A549 (cell line): ENCODE measurements at regions not wholly inside any gene's neighbourhood (a gene's known extent, or its start where the extent isn't known, plus 50 kb on each side); places are given as distances from the start of the nearest gene placed in this dataset.

Experiments
- ATAC-seq, 2 experiments: fragments of 200-7000 bp in 1 of 2; fragments of >200 bp in 1 of 2; cut with Nextera tagmentation in 1 of 2; cut with Tn5 transposase in 1 of 2; 3 replicates each; pipeline versions ENCODE4 v1.8.0 to v1.9.1; 2018 to 2020; ENCODE audit warnings: mild to moderate bottlenecking in 1 of 2, moderate library complexity in 1 of 2
- CTCF ChIA-PET: fragments of 300-600 bp; sonication (Branson Sonifier 250); formaldehyde crosslinking; extraction: SDS; loops from one replicate; lab custom pipeline; 2021; ENCODE audit warnings: antibody characterized with exemption, inconsistent platforms; lab: Yijun Ruan, JAX
- POLR2A ChIA-PET: fragments of 350-600 bp; formaldehyde crosslinking; extraction: SDS; loops from one replicate; lab custom pipeline; 2021; ENCODE audit warnings: antibody characterized with exemption, inconsistent platforms; lab: Yijun Ruan, JAX
- DNase-seq, 2 experiments: peaks; one replicate each; pipeline versions ENCODE4 v3.0.0 to v3.0.0-alpha.2; 2011 to 2016; ENCODE audit warnings: low read depth in 1 of 2, low spot score in 1 of 2
- FAIRE-seq: peaks from 2 replicates; lab custom pipeline; 2011; peaks lifted over from hg19 to GRCh38; lab: Jason Lieb, UNC
- H3K27ac ChIP-seq, 2 experiments: fragments of >200 bp; sonication (Bioruptor Twin); formaldehyde crosslinking; 3 replicates each; pipeline ENCODE4 v1.5.1; 2016 to 2017
- H3K4me1 ChIP-seq: fragments of >200 bp; sonication (Bioruptor Twin); formaldehyde crosslinking; 3 replicates; pipeline ENCODE4 v1.6.1; 2016
- H3K4me2 ChIP-seq: fragments of >200 bp; sonication (Bioruptor Twin); formaldehyde crosslinking; 3 replicates; pipeline ENCODE4 v1.6.1; 2016
- H3K4me3 ChIP-seq: fragments of >200 bp; sonication (Bioruptor Twin); formaldehyde crosslinking; 3 replicates; pipeline ENCODE4 v1.5.1; 2016
- H3K9me3 ChIP-seq: fragments of >200 bp; sonication (Bioruptor Twin); formaldehyde crosslinking; 3 replicates; pipeline ENCODE4 v1.6.1; 2016
- BHLHE40 ChIP-seq: IDR thresholded peaks from 2 replicates; pipeline ENCODE4 v1.6.1; 2012; ENCODE audit warnings: low read depth, low read length, inconsistent platforms
- CBX2 ChIP-seq: fragments of 200-600 bp; sonication (generic); IDR thresholded peaks from 2 replicates; pipeline ENCODE4 v1.6.1; 2016; ENCODE audit warnings: low read depth, mild to moderate bottlenecking, borderline replicate concordance
- CBX8 ChIP-seq: fragments of 200-600 bp; sonication (generic); IDR thresholded peaks from 2 replicates; pipeline ENCODE4 v1.6.1; 2016
- E2F6 ChIP-seq: IDR thresholded peaks from 2 replicates; pipeline ENCODE4 v1.6.1; 2012; ENCODE audit warnings: low read depth, borderline replicate concordance
- EHF ChIP-seq: fragments of 250-450 bp; sonication (Bioruptor Pico); IDR thresholded peaks from 2 replicates; pipeline ENCODE4 v1.5.0; 2020; ENCODE audit warnings: mild to moderate bottlenecking
- FOXS1 ChIP-seq: fragments of 250-450 bp; sonication (Bioruptor Pico); IDR thresholded peaks from 2 replicates; pipeline ENCODE4 v1.5.0; 2020; ENCODE audit warnings: mild to moderate bottlenecking, moderate library complexity
- GATA3 ChIP-seq: IDR thresholded peaks from 2 replicates; pipeline ENCODE4 v1.6.1; 2012; ENCODE audit warnings: borderline replicate concordance
- HDAC2 ChIP-seq: fragments of 200-600 bp; sonication (generic); IDR thresholded peaks from 2 replicates; pipeline ENCODE4 v1.6.1; 2016
- HEYL ChIP-seq: fragments of 250-450 bp; sonication (Bioruptor Pico); IDR thresholded peaks from 2 replicates; pipeline ENCODE4 v1.8.0; 2021; ENCODE audit warnings: mild to moderate bottlenecking, moderate library complexity
- HOXB5 ChIP-seq: fragments of 250-450 bp; sonication (Bioruptor Pico); IDR thresholded peaks from 2 replicates; pipeline ENCODE4 v1.5.0; 2020; ENCODE audit warnings: mild to moderate bottlenecking, moderate library complexity
- JUNB ChIP-seq: fragments of >200 bp; sonication (Bioruptor Twin); formaldehyde crosslinking; IDR thresholded peaks from 2 replicates; pipeline ENCODE4 v1.6.1; 2016
- KDM5A ChIP-seq: fragments of 200-600 bp; sonication (generic); IDR thresholded peaks from 2 replicates; pipeline ENCODE4 v1.6.1; 2016; ENCODE audit warnings: antibody characterized with exemption, mild to moderate bottlenecking
- NPAS2 ChIP-seq: fragments of 250-450 bp; sonication (Bioruptor Pico); IDR thresholded peaks from 2 replicates; pipeline ENCODE4 v1.8.0; 2022; ENCODE audit warnings: mild to moderate bottlenecking, moderate library complexity, borderline replicate concordance
- NR3C1 ChIP-seq: fragments of >200 bp; sonication (Bioruptor Twin); formaldehyde crosslinking; IDR thresholded peaks from 3 replicates; pipeline ENCODE4 v1.6.1; 2017
- POLR2AphosphoS2 ChIP-seq: conservative IDR thresholded peaks from 2 replicates; pipeline ENCODE4 v1.6.1; 2012; ENCODE audit warnings: low read length, improper control_type of control experiment, inconsistent platforms
- SMC3 ChIP-seq: fragments of >200 bp; sonication (Bioruptor Twin); formaldehyde crosslinking; IDR thresholded peaks from 3 replicates; pipeline ENCODE4 v1.6.1; 2018; ENCODE audit warnings: inconsistent platforms
- TP53 ChIP-seq: fragments of 250-450 bp; sonication (Bioruptor Pico); IDR thresholded peaks from 2 replicates; pipeline ENCODE4 v1.5.0; 2021; ENCODE audit warnings: mild to moderate bottlenecking, moderate library complexity
- ZC3H11A ChIP-seq: fragments of 450-650 bp; IDR thresholded peaks from 2 replicates; pipeline ENCODE4 v1.6.1; 2014; ENCODE audit warnings: antibody characterized with exemption, mild to moderate bottlenecking
- ZNF302 ChIP-seq: fragments of 250-450 bp; sonication (Bioruptor Pico); IDR thresholded peaks from 2 replicates; pipeline ENCODE4 v1.9.0; 2021; ENCODE audit warnings: inconsistent platforms, mild to moderate bottlenecking, moderate library complexity
- WGBS: methylation state at CpG from one replicate; pipeline ENCODE4 v1.1.6; 2017; ENCODE audit errors: missing lambda C conversion rate; 5-methylcytosine and 5-hydroxymethylcytosine counted together
- TF ChIP-seq, protein P1 (sequence below): fragments of 450-650 bp; IDR thresholded peaks from 2 replicates; pipeline ENCODE4 v1.6.1; 2014; ENCODE audit warnings: antibody characterized with exemption
- TF ChIP-seq, protein P2 (sequence below): fragments of >200 bp; sonication (Bioruptor Twin); formaldehyde crosslinking; IDR thresholded peaks from 3 replicates; pipeline ENCODE4 v1.6.1; 2016
- TF ChIP-seq, protein P3 (sequence below): fragments of 250-450 bp; sonication (Bioruptor Pico); IDR thresholded peaks from 2 replicates; pipeline ENCODE4 v1.5.0; 2020; ENCODE audit warnings: low read depth, mild to moderate bottlenecking, moderate library complexity

DNA sequence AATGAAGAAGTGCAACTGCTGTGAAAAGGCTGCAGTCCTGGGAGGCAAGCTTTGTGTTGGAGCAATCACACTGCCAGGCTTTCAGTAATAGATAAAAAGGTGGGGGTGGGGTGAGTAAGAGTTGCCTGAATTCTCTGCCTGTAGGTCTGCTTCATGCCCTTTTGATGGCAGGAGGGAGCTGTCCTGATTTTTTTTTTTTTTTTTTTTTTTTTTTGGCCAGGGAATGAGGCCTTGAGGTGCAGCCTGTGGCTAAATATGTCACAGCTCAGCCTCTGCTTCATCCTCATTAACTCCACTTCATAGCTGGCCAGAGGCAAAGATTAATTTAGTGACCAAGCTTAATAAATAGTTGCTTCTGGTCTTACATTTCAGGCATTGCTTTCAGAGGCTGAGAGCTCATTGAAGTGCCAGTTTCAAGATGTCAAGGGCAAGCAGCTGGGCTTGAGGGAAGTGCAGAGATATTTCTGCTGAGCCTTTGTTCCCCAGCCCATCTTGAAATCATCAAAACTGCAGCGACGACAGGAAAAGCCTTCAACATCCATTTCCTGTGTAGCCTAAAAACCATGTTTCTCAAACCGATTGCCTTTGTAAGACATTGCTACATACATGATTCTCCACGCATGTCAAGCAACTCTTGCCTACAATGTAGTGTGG, 134.7 kb downstream of the MACIR start (continued):
- no peak for TF ChIP-seq EHF (CRISPR knock-in tag)
- TF ChIP-seq, protein P1, sequence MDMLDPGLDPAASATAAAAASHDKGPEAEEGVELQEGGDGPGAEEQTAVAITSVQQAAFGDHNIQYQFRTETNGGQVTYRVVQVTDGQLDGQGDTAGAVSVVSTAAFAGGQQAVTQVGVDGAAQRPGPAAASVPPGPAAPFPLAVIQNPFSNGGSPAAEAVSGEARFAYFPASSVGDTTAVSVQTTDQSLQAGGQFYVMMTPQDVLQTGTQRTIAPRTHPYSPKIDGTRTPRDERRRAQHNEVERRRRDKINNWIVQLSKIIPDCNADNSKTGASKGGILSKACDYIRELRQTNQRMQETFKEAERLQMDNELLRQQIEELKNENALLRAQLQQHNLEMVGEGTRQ: no peak

DNA sequence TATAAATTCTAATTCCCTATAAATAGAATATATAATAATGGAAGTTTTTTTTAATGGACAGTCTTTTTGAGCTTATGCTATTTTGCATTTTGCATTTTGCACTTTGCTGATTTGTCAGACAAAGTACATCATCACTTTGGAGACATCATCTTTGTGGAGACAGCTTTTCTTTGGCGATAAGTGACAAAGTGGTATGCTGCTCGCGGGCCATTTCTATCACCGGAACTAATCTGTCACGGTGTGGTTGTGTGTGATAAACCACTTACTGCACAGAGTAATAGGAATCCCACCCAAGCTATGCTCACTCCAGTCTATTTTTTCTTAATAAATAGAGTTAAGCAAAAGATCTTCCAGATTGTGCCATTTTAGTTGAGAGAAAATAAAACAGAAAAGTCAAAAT, 133.1 kb downstream of the MACIR start:
- Histone ChIP-seq H3K4me2 (no peak overlapping the region), H3K4me1 (no peaks in the 10 kb centered on the region), H3K9me3 (no peaks in the 10 kb centered on the region), H3K4me3 (no peak overlapping the region), H3K27ac (no peak overlapping the region)
- ATAC-seq (no peak), DNase-seq (no peak), FAIRE-seq (no peak)
- no peak for TF ChIP-seq GATA3
- TF ChIP-seq CBX2: no peak
- TF ChIP-seq EHF (CRISPR knock-in tag): no peak
- no peak for TF ChIP-seq ZC3H11A
- TF ChIP-seq, protein P2, sequence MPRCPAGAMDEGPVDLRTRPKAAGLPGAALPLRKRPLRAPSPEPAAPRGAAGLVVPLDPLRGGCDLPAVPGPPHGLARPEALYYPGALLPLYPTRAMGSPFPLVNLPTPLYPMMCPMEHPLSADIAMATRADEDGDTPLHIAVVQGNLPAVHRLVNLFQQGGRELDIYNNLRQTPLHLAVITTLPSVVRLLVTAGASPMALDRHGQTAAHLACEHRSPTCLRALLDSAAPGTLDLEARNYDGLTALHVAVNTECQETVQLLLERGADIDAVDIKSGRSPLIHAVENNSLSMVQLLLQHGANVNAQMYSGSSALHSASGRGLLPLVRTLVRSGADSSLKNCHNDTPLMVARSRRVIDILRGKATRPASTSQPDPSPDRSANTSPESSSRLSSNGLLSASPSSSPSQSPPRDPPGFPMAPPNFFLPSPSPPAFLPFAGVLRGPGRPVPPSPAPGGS: no peak
- TF ChIP-seq SMC3: no peak
- no peak for TF ChIP-seq E2F6
- no peak for TF ChIP-seq HOXB5 (CRISPR knock-in tag)
- TF ChIP-seq KDM5A: no peak
- no peak for TF ChIP-seq POLR2AphosphoS2
- no peak for TF ChIP-seq TP53 (CRISPR knock-in tag)
- ChIA-PET CTCF (no interaction called here), POLR2A (no interaction called here)
- WGBS: 87% methylated on average over 5 of the region's 5 CpGs

DNA sequence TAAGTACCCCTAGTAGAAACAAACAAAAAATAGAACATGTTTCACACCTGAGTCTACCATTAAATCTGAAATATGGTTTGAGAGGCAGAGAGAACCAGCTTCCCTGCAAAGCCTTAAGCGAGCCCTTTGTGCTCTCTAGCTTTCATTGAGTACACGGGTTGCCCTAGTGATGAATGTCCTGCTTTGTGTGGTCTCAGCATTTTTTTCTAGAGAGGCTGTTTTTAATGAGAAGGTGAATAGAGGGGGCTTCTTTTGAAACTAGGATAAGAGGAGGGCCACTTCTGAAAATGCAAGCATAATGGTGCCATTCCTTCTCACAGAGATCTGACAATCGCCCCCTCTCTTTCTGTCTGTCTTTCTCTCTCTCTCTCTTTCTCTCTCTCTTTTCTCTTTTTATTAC, 131.3 kb downstream of the MACIR start:
- POLR2A ChIA-PET: no interaction called here
- CTCF ChIA-PET: no interaction called here
- ATAC-seq (no peak), DNase-seq (no peak), FAIRE-seq (no peak)
- Histone ChIP-seq H3K4me2 (no peak overlapping the region), H3K4me1 (no peaks in the 10 kb centered on the region), H3K9me3 (no peaks in the 10 kb centered on the region), H3K27ac (no peak overlapping the region), H3K4me3 (no peak overlapping the region)
- TF ChIP-seq NR3C1 (no peak), ZNF302 (CRISPR knock-in tag) (no peak), HEYL (CRISPR knock-in tag) (no peak), CBX8 (no peak), GATA3 (no peak), POLR2AphosphoS2 (no peak), HDAC2 (no peak)
- TF ChIP-seq, protein P1: no peak
- 44% methylated on average over 3 of the region's 3 CpGs for WGBS

- H3K27ac ChIP-seq: no peak overlapping the region
- no peaks in the 10 kb centered on the region for H3K9me3 ChIP-seq
- TF ChIP-seq BHLHE40 (no peak), NPAS2 (CRISPR knock-in tag) (no peak), GATA3 (no peak), FOXS1 (CRISPR knock-in tag) (no peak), JUNB (no peak)
- TF ChIP-seq, protein P3, sequence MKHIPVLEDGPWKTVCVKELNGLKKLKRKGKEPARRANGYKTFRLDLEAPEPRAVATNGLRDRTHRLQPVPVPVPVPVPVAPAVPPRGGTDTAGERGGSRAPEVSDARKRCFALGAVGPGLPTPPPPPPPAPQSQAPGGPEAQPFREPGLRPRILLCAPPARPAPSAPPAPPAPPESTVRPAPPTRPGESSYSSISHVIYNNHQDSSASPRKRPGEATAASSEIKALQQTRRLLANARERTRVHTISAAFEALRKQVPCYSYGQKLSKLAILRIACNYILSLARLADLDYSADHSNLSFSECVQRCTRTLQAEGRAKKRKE (CRISPR knock-in tag): no peak
- TF ChIP-seq, protein P2: no peak
- WGBS: 68% methylated on average over 2 of the region's 2 CpGs
- no peak for FAIRE-seq
- no peaks in the 10 kb centered on the region for H3K4me1 ChIP-seq
- no peak overlapping the region for H3K4me3 ChIP-seq
- ATAC-seq: no peak
- DNase-seq: no peak
- ChIA-PET CTCF (no interaction called here), POLR2A (no interaction called here)
- no peak overlapping the region for H3K4me2 ChIP-seq
Measured at GRCh38 chr5:103389357-103389756, 130.8 kb downstream of the MACIR start.
